HTR-8/SVneo (cell line): ENCODE measurements at regions not wholly inside any gene's neighbourhood (a gene's known extent, or its start where the extent isn't known, plus 50 kb on each side); places are given as distances from the start of the nearest gene placed in this dataset.
A peak's percentile ranks its signal among the peaks of the same experiment; 100 is the strongest.
"Not testable (repeated sequence)": the region's sequence is repeated elsewhere in the genome, so short reads cannot be mapped to it uniquely, and the experiment has no call there.

Source experiments
- DNase-seq: peaks from one replicate; pipeline ENCODE4 v3.0.0; 2011; ENCODE audit warnings: low spot score, mixed read lengths; ENCODE audit not compliant: insufficient read length
- FAIRE-seq: peaks from 2 replicates; lab custom pipeline; 2011; peaks lifted over from hg19 to GRCh38; lab: Jason Lieb, UNC

GRCh38 chr5:121053055-121053985 lies 589.2 kb downstream of the PRR16 start:
- DNase-seq: peak; percentile 5
- no peak for FAIRE-seq

- no peak for DNase-seq
- FAIRE-seq: no peak
Observed at GRCh38 chr5:121055586-121055985, 591.5 kb downstream of the PRR16 start.

DNA sequence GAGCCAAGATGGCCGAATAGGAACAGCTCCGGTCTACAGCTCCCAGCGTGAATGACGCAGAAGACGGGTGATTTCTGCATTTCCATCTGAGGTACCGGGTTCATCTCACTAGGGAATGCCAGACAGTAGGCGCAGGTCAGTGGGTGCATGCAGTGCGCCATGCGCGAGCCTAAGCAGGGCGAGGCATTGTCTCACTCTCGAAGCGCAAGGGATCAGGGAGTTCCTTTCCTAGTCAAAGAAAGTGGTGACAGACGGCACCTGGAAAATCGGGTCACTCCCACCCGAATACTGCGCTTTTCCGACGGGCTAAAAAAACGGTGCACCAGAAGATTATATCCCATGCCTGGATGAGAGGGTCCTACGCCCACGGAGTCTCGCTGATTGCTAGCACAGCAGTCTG lies 600.1 kb downstream of the PRR16 start:
- FAIRE-seq, DNase-seq: not testable (repeated sequence)

- FAIRE-seq (no peak), DNase-seq (no peak)
Observed at GRCh38 chr5:121086671-121087070, 622.6 kb downstream of the PRR16 start.

- no peak for FAIRE-seq
- no peak for DNase-seq
Observed at GRCh38 chr5:121087560-121087959, 623.5 kb downstream of the PRR16 start.

GRCh38 chr5:121088341-121088740 lies 624.2 kb downstream of the PRR16 start:
- FAIRE-seq (no peak), DNase-seq (no peak)

DNA sequence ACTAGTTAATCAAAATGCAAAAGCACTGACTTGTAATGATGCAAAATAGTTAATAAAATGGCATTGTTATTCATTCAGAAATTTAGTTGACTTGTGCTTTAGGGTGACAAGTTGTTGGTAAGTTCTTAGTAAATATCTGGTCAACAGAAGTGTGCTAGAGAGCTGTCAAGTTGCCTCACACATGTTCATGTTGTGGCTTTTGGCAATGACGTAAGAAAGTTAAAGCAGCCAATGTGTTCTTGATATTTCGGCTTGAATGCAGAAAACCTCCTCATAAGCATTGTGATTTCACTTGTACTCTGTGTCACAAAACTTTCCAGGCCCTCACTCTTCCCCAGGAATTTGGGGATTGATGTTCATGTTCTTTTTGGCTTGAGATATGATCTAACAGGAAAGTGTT lies 626.7 kb downstream of the PRR16 start:
- DNase-seq (no peak), FAIRE-seq (no peak)

GRCh38 chr5:121100931-121101330 lies 636.8 kb downstream of the PRR16 start:
- FAIRE-seq: no peak

DNA sequence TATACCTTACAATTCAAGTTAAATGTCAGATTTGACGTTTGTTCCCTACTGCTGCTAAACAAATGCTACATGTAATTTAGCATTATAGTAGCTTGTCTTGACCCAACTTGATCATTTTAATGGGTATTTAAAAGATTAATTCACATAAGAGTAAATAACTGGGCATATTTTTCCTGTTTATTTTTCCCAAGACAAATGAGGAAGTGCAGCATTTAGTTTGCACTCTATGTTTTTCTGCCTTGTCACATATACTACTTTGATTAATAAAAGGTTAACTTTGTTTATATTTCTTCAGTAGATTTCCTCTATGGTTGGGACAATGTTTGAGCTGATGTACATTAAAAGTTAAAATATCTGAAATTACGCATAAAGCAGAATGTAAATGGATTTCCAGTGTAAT lies 641.8 kb downstream of the PRR16 start:
- DNase-seq (no peak), FAIRE-seq (no peak)

More at GRCh38 chr5:121100931-121101330, 636.8 kb downstream of the PRR16 start:
- DNase-seq: no peak

DNA sequence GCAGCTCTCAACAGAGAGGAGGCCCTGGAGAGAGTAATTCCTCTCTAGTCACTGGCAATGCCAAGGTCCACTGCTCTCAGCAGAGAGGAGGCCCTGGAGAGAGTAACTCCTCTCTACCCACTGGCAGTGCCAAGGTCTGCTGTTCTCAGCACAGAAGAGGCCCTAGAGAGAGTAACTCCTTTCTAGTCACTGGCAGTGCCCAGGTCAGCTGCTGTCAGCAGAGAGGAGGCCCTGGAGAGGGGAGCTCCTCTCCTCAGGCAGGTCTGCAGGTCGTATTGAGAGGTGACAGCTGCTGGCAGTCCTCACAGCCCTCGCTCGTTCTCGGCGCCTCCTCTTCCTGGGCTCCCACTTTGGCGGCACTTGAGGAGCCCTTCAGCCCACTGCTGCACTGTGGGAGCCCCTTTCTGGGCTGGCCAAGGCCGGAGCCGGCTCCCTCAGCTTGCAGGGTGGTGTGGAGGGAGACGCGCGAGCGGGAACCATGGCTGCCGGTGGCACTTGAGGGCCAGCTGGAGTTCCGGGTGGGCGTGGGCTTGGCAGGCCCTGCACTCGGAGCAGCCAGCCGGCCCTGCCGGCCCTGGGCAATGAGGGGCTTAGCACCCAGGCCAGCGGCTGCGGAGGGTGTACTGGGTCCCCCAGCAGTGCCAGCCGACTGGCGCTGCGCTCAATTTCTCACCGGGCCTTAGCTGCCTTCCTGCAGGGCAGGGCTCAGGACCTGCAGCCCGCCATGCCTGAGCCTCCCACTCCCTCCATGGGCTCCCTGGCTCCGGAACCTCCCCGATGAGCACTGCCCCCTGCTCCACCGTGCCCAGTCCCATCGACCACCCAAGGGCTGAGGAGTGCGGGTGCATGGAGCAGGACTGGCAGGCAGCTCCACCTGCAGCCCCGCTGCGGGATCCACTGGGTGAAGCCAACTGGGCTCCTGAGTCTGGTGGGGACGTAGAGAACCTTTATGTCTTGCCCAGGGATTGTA lies 642.9 kb downstream of the PRR16 start:
- not testable (repeated sequence) for DNase-seq, FAIRE-seq

DNA sequence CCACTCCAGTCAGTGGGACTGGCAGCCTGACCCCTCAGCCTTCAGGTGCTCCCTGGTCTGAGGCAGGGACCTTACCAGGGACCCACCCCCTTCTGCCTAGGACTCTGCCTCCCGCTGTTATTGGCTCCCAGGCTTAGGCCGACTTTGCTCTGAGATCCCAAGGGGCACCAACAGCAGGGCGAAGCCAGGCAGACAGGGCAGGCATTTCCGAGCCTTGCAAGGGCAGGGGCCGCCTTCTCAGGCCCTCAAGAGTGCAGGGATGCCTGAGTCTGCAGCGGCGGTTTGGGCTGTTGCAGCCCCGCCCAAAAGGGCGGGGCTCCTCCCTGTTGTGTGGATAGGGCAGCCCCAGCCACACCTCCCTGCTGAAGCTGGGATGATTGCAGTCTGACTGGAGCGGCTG lies 644.6 kb downstream of the PRR16 start:
- FAIRE-seq (no peak), DNase-seq (no peak)

- FAIRE-seq (no peak), DNase-seq (no peak)
Observed at GRCh38 chr5:121109817-121110216, 645.7 kb downstream of the PRR16 start.

DNA sequence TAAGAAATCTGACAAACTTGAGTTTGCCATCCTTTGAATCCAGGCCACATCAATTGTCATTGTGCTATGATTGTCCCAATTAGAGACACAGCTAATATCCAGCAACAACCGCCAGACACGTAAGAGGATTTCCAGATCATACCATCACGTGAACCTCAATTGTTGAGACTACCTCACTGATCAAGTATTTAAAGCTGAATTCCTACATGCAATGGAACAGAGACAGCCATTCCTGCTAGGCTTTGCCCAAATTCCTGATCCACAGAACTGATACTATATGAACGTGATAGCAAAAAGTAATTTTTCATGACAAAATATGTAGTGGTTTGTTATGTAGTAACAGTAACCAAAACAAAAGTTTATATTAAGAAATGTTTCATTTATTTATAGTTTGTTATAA lies 657.7 kb downstream of the PRR16 start:
- no peak for FAIRE-seq

GRCh38 chr5:121138495-121138907 lies 674.4 kb downstream of the PRR16 start:
- DNase-seq (peak; percentile 1), FAIRE-seq (no peak)

More for the DNA sequence above, 657.7 kb downstream of the PRR16 start:
- DNase-seq: no peak

DNA sequence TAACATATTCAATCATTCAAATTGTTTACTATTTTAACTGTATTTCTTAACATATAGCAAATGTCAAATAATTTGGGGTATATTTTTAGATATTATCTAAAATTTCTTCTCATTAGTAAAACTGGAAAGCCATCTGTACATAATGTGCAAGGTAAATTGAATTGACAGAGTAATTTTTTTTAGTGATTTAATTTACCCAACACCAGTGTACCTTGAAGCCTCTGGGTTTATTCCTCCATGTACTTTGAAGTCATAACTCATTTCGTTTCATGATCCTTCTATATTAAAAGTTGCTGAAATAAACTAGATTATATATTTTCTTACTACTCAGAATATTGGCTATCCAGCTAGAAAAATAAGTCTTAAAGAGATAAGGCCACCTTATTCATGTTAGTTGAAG lies 674.9 kb downstream of the PRR16 start:
- no peak for DNase-seq
- no peak for FAIRE-seq

DNA sequence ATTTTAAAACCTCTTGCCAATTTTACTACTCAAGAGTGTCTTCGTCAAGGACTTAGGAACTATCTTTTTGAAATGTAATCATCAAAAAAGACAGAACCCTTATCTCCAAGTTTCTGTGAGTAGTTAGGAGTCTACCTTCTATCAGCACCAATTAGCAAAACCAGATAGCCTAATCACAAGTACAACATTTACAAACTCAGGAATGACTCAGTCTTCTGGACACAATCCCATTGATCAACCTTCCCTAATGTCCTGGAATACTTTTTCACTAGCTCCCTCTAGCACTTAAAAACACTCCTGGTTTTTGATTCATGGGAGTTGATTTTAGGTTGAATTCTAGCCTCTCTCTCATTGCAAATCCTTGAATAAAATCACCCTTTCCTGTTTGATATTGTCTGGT lies 680.7 kb downstream of the PRR16 start:
- FAIRE-seq (no peak), DNase-seq (no peak)

GRCh38 chr5:121151534-121151933 lies 687.4 kb downstream of the PRR16 start:
- DNase-seq (no peak), FAIRE-seq (no peak)

DNA sequence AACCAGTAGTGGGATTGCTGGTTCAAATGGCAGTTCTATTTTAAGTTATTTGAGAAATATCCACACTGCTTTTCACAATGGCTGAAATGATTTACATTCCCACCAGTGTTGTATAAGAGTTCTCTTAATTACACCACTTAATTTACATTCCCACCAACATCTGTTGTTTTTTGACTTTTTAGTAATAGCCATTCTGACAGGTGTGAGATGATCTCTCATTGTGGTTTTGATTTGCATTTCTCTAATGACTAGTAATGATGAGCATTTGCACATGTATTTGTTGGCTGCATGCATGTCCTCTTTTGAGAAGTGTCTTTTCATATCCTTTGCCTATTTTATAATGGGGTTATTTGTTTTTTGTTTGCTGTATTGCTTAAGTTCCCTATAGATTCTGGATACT lies 688.3 kb downstream of the PRR16 start:
- FAIRE-seq: no peak

DNA sequence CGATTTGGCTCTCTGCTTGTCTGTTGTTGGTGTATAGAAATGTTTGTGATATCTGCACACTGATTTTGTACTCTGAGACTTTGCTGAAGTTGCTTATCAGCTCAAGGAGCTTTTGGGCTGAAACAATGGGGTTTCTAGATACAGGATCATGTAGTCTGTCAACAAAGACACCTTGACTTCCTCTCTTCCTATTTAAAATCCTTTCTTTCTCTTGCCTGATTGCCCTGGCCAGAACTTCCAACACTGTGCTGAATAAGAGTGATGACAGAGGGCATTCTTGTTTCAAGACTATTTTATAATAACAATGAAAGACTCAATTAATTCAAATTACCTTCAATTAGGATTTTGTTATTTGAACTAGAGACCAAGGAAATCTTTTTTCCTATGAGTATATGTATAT lies 692.5 kb downstream of the PRR16 start:
- no peak for FAIRE-seq
- DNase-seq: no peak

More for the DNA sequence above, 688.3 kb downstream of the PRR16 start:
- no peak for DNase-seq

- DNase-seq: no peak
- FAIRE-seq: no peak
Observed at GRCh38 chr5:121158451-121158850, 693.2 kb upstream of the FTMT start.

GRCh38 chr5:121160591-121160990 lies 691.1 kb upstream of the FTMT start:
- no peak for FAIRE-seq
- DNase-seq: no peak
